ENCODE measurements at regions not wholly inside any gene's neighbourhood (a gene's known extent, or its start where the extent isn't known, plus 50 kb on each side); places are given as distances from the start of the nearest gene placed in this dataset.

- TF ChIP-seq CTCF (IDR thresholded peaks at IDR 0.05) (no peak), ZFX (IDR thresholded peaks at IDR 0.05; ENCODE audit: borderline replicate concordance) (no peak)
These were observed 93.5 kb upstream of the LYZL2 start for GRCh38 chr10:30722956-30723620.
